G401.6 (cell line): ENCODE measurements at regions not wholly inside any gene's neighbourhood (a gene's known extent, or its start where the extent isn't known, plus 50 kb on each side); places are given as distances from the start of the nearest gene placed in this dataset.

Source experiments
- FAIRE-seq: peaks from 2 replicates; lab custom pipeline; 2012; peaks lifted over from hg19 to GRCh38; lab: Jason Lieb, UNC

DNA sequence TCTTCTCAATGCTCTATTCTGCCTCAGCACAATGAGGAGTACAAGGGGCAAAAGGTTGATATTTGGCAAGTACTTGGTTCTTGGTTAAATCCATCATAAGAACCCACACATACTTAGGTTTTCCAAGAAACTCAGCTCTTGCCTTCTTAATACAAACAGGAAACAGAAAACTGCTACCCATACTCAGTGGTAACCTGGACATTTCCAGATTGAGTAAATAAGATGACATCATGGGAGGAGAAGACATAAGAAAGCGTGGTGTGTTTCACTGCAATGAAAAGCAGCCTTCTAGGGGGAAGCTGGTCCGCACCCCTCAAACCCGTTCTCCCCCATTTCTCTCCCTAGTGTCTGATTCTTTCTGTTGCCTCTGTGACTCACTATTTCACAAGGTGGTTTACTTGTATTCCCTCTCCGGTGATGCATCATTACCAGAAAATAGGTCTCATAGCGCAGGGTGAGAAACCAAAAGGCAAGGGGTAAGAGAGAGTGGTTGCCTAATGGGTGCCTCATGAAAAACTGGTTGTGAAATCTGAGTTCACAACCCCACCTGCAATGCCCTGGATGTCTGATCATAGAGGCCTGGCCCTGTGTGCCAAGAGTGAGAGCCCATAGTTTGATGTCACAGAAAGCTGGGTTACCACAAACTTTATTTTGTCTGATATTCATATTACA is 326.5 kb upstream of the TBX3 start:
- no peak for FAIRE-seq

DNA sequence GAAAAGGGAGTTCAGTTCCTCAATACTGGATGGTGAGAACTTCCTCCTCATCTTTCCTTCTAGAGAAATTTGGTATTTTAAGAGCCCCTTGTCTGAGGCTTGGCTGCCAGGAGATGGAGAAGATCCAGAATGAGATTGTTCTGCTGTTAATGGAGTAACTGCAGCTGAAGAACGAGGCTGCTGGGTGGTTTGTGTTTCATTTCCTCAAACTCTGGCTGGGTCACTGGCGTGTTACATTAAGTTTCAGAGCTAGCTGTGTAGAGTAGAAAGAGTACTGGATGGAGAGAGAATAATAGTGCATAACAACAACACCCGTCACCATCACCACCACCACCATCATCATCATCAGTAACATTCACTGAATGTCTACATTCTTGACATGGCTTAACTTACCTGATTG is 325.0 kb upstream of the TBX3 start:
- no peak for FAIRE-seq

DNA sequence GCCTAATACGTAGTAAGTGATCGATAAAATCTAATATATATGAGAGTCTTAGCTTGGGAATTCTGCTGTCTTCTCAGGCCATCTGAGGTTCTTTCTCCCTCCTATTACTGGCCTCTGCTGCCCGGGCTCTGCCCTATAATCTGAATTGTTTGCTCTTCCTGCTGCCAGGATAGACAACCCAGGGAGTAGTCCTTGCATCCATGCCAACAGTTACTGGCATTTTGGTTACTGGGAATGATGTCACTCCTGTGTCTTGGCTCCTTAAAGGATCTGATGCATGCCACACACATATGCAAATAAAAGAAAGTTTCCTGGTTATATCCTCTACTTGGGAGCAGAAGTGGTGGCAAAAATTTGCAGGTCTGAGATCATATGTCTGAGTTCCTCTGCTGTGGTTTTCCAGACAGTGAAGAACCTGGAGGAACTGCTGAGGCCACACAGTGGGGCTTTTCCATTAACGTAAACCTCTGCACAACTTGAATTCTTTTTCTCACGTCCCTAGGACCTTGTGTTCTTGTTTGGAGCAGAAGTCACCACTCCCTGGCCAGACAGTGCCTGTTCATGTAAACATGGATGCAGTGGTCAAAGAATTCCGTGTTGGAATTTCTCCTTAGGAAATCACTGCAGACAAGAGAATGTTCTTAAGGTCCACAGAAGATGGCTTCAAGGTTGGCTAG is 320.6 kb upstream of the TBX3 start:
- FAIRE-seq = no peak

DNA sequence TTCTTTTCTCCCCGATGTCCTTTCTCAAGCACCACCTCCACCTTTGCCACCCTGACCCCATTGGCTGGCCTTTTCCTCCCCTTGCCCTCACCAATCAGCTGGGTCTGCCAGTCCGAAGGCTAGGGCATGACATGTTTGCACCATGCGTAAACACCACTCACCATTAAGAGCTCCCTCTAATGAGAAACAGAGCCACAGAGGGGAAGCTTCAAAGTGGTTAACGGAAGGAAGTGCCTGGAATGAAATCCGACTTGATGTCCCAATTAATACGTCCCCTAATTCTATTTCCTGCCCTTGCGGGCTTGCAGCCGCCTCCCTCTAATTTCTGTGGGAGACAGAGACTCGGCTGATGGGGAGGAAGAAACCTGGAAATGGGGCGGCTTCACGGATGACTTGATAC is 318.5 kb upstream of the TBX3 start:
- no peak for FAIRE-seq

DNA sequence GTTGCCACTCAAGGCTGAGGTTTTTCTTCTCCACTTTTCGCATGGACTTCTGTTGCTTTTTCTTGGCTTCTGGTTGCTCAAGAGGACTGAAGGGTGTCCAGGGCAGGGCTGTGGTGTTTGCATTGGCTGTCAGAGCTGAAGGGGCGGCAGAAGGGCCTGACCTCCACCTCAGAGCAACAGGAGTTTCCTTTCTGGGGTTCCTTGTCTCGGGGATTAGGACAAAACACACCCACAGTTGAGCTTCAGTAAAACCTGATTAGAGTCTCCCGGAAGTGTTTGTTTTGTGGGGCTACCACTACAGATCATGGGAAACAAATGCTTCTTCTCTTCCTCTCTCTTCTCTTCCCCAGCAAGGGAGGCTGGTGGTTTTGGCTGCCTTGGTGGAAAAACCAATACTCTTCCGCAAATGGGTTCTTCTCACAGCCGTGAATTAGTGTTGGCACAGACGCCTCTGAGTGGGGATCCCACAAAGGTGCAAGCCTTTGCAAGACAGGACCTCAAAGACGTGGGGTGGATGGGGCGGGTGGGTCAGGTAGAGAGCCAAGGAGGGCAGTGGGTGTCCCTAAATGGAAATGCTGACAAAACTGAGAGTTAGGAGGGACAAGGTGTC is 317.7 kb upstream of the TBX3 start:
- no peak for FAIRE-seq

DNA sequence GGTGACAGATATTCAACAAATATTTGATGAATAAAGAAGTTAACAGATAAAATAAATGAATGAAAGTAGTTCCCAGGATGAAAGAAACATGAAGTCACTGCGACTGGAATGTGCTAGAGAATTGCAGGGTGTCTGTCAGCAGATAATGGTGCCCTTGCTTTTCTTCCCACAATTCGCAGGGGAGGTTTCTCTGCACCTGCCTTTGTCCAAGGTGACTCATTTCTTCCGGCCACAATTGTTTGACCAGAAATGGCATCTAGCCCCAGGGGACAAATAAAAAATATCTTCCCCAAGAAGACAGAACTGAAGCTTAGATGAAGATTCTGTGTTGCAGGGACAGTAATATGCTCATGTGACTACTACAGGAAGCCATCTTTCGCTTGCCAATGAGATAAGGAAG is 316.1 kb upstream of the TBX3 start:
- no peak for FAIRE-seq

DNA sequence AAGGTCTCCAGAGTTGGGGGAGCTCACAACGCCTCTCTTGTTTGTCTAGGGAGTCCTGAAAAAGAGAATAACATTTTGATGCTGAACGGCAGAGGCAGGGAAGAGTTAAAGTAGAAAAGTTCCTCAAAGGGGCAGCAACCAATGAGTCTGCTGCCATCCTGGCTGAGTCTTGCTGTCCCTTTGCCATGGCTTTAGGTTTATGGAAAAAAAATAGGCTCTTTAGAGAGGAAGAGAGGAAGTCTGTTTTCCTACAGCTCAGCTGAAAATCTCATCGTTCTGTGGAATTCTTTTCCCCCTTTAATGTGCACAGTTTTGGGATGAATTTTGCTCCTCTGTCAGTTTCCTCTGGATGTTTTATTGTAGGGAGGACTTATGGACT is 314.8 kb upstream of the TBX3 start:
- no peak for FAIRE-seq

DNA sequence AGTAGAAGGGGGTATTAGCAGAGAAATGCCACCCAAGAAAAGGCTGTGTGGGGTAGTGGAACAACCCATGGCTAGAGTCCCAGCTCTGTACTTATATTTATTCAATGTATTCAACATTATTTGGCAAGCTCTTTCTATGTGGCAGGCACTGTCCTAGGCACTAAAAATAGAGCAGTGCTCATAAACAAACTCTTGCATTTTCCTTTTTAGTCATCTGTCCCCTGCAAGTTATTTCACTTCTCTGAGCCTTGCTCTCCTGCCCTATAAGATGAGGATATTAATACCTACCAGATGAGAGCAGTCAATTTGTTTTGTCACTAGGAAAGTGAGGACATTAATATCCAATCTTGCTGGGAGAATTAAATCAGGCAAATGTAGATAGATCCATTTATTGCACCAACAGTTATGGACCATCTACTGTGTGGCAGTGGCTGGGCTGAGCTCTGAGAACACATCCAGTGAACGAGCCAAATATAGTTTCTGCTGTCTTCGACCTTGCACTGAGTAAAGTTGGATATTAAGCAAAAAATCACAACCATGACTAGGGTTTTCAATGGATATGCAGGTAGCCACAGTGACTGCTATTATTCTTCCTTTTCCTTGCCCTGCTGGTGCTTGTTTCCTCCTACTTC is 314.3 kb upstream of the TBX3 start:
- FAIRE-seq = no peak

DNA sequence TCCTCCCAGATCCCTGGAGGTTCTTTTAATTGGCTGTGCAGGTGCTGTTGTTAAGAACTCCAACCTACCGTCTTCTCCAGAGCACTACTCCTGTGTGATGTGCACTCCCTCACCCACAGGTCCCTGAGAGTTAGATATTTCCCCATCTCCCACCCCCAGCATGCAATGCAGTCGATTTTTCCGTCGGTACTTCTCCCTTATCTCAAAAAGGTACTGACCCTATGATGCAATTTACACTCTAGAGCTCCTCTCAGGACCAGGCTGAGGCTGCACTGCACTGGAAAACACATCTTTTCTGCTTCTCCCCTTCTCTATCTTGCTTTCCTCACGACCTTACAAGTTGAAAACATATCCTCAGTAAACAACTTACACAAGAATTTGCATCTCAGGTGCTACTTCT is 312.4 kb upstream of the TBX3 start:
- FAIRE-seq = no peak

DNA sequence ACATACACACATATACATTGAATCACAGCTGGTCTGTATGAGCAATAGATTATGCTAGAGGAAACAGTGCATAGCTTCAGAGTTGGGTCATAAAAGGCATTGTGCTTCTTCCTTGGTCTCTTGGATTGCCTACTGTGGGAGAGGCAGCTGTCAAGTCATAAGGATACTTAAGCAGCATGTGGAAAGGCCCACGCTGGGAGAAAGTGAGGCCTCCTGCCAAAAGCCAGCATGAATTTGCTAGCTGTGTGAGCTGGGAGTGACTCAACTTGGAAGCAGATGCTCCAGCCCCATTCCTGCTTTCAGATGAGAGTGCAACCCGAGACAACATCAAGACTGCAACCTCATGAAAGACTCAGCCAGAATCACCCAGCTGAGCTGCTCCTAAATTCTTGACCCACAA is 311.9 kb upstream of the TBX3 start:
- no peak for FAIRE-seq

DNA sequence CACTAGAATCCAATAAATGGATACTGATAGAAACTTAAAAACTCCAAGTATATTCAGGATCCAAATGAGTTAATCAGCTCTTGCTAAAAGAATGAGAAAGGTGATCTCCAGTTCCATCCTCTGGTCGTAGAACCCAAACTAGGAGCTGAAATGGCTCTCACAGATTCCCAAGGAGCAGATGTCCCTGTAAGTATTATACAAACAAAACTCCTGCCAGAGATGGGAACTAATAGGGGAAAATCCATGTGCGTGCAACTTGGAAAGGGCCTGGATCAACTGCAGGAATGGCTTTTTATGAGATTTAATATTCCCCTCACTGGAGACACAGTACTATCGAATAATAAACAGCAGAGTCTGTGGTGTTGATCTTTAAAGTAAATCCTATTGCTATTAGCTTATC is 309.2 kb upstream of the TBX3 start:
- FAIRE-seq = no peak

DNA sequence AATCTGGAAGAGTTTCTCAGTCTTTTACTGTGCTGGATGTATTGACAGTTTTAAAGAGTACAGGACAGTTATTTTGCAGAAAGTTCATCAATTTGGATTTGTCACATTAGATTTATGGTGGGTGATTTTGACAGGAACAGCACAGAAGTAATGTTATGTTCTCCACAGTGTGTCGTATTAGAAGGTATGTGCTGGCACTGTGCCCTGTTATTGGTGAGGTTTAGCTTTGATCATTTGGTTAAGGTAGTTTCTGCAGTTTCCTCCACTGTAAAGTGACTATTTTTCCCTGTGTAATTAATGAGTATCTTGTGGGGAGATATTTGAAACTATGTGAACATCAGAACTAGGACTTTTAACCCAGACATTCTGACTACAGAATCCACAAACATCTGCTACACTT is 308.5 kb upstream of the TBX3 start:
- FAIRE-seq = no peak

DNA sequence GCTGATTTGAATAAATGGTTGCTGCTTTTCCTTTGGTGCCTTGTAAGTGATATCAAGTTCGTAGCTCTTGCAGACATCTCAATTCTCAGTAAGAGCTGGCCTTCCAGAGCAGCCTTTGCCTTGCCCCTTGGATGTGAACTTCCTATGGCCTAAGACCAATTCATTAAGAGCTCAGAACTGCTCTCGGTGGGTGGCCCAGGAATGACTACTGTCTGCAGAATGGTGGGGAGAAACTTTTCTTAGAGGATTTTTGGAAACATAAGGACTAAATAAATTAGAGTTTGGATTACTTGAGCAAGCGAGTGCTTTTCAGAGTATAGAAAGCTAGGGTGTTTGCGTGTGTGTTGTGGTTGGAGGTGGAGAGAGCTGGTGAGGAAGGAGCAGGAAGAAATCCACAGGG is 306.4 kb upstream of the TBX3 start:
- FAIRE-seq = no peak

DNA sequence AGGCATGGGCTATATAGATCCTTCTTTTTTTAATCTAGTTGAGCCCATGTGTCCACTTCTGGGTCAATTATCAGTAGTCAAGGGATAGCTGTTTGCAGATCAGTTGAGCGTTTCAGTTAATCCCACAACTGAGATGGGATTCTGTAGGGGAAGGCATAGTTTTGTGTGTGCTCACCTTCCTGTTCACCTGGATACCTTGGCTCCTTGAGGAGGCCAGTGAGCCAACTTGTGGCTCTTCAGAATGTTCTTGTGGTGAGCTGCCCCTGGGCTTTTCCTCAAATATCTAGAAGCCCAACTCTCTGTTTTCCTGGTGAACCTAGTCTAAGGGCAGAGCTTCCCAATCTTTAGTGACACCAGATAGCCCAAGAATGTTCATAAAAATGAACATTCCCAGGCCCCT is 302.9 kb upstream of the TBX3 start:
- no peak for FAIRE-seq

DNA sequence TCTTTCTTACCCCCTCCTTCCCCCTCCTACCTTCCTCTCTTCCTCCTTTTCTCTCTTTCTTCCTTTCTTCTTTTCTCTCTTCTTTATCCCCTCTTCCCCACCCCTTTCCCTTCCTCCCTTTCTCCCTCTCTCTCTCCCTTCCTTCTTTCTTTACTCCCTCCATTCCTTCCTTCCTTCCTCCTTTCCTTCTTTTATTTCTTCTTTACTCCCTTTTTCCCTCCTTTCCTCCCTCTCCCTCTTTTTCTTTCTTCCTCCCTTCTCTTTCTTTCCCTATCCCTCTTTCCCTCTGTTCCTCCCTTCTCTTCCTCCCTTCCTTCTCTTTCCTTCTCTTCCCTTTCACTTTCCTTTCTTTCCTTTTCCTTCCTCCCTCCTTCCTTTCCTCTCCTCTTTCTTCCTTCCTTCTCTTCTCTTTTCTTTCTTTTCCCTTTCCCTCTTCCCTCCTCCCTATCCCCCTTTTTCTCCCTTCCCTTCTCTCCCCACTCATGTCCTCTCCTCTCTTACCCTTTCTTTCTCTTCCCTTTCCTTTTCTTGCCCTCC is 302.3 kb upstream of the TBX3 start:
- FAIRE-seq = no peak

DNA sequence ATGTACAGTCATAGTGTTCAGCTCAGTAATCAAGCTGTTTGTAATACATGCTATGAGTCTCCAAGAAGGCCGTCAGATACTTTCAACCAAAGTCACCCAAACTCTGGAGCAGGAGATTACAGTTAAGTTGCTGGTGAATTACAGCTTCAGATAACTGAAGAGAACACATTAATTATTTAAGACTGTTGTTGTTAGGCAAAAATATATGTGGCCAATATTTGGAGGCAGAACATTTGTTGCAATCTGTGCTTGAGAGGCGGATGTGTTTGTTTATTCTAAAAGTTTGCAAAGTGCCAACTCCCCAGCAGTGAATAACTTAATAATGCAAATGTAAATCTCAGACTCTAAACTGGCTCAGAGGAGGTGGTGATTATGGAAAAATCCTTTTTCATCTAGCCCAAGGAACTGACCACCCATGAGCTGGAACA is 300.7 kb upstream of the TBX3 start:
- no peak for FAIRE-seq

DNA sequence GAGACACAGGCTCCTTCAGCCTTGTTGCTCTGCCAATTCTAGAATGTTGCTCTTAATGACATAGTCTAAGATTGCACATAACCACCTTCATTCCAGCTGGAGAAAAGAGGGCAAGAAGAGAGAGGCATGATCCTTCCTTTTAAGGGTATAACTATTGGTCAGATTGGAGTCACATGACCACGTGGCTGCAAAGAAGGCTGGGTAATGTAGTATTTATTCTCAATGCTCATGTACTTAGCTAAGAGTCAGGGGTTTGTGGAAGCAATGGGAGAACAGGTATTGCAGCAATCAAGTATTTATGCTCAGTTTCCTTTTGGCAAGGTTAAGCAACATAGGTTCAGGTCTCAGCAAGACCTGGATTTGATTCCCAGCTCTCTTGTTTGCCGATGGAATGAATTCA is 298.8 kb upstream of the TBX3 start:
- FAIRE-seq = no peak

DNA sequence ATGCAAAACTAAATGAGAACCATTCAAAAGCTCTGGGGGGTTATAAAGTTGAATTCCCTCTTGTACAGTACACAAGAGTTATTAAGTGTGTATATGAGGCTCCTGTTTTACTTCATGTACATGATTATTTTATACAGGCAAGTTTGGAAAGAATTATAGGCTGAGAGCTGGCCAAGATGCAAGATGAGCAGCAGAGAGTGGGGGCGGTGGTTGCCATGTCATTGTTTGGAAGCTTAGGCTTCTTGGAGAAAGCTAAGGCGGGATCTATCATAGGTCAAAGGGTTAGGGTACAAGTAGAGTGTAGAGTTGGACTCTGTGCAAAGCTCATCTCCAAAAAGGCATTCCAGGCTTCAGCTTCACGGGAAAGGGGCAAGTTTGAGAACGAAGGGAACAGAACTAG is 297.1 kb upstream of the TBX3 start:
- no peak for FAIRE-seq

DNA sequence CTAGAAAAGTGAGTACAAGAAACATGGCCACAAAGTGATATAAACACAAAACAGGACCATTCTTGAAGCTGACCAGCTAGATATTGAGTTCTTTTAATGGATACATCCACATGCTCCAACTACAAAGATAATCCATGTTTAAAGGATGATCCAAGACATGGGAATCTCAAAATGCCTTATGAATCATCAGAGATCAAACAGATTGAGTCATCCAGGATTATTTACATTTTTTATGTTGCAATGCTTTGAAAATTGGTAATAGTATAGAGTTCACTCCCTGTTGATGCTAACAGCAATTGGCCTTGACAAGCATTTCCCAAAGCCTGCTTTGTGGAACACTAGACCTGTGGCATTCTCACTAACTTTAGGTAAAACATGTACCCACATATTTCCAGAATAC is 293.0 kb upstream of the TBX3 start:
- no peak for FAIRE-seq

DNA sequence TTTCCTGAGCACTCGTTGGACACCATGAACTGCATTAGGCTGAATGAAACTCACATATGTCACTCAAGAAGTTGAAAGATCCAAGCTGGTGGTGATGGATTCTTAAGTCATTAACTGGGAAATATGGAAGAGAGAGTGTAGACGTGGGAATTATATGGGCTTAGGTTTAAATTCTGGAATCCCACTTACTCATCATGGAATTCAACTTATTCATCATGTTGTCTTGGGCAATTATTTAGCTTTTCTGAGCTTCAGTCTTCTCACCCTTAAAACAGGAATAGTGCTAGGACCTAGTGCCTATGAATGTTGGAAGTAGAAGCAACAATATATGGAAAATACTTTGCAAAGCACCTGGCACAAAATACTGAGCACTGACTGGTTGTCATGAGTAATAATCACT is 292.4 kb upstream of the TBX3 start:
- FAIRE-seq = no peak

DNA sequence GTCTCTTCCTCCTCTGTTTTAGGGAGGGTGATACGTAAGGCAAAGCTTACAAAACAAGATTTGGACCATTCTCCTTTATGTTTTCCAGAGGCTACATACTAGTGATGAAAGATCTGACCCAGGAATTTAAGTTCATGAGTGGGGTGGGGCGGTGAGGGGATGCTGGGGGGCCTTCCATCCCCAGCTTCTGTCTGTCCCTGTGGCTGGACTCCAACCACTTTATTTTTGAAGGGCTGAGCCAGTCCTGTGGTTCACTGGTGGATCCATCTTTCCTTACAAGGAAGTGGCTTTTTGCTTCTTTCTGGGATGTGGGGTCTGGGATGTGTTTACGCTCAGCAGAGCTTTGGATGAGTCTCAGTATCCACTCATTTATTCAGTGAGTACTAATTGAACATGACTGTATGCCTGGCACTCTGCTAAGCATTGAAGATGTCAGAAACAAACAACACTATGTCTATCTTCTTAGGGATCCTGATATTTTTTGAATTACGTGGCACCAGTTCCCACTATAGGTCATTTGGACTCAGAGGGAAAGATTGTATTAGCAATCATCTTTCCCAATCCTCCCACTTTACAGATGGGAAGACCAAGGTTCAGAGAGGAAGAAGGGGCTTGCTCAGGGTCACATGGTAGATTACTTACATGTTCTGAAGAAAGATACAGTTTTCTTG is 291.8 kb upstream of the TBX3 start:
- no peak for FAIRE-seq

DNA sequence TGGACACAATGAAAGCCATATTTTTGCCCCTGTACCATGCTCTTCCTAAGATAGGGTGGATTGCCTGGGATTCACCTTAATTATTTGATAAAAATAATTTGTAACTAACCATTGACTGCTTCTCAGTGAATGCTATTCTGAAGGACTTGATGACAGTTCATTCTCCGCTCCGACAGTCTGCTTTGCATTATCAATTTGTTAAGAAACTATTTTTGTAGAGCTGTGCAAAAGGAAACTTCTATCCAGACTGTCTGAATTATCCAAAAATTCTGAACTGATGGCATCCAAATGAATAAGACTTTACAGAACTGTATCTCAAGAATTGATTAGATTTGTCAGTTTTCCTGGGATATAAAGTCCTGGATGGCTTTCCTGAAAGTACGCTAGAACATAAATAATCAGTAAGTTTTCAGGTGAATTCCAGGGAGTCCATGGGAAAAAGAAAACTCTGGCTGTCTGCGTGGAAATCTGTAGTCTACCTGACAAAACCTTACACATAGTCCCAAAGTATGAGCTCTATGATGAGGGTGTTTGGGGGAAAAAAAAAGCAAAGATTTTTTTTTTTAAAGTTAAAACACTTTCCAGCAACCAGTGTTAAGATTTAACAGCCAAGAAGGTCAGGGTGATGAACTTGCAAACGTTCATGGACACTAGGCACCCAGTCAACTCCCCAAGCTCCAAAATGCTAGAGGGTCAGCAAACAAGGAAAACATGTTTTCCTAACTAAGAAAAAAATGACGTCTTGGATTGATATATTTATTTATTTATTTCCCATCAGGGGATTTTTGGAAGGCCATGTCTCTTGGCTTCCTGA is 291.1 kb upstream of the TBX3 start:
- no peak for FAIRE-seq
